ENCODE measurements at regions not wholly inside any gene's neighbourhood (a gene's known extent, or its start where the extent isn't known, plus 50 kb on each side); places are given as distances from the start of the nearest gene placed in this dataset.

GRCh38 chr13:20331419-20331818 lies 99.3 kb upstream of the GJB6 start:
- Histone ChIP-seq H3K4me2 (no peak overlapping the region), H3K9me2 (no peaks in the 10 kb centered on the region), H3K9ac (no peak overlapping the region), H3K27ac (ENCODE audit: low read depth in 2 of 2, low read length in 1 of 2) (no peak overlapping the region), H3K9me3 (no peaks in the 10 kb centered on the region), H3K79me2 (ENCODE audit: insufficient read depth) (no peaks in the 10 kb centered on the region), H2AFZ (ENCODE audit: low read depth) (no peak overlapping the region), H3F3A (replicated peaks; ENCODE audit: insufficient read depth) (no peaks in the 10 kb centered on the region), H3K36me3 (replicated peaks in 1 of 2; ENCODE audit: control insufficient read depth in 1 of 2, insufficient read depth in 2 of 2, low read length in 1 of 2) (no peaks in the 10 kb centered on the region), H3K4me3 (ENCODE audit: low read depth in 2 of 2, low read length in 1 of 2) (no peak overlapping the region), H3K27me3 (ENCODE audit: insufficient read depth) (peaks cover 26% of the 10 kb centered on the region; the same call in 1 of the 2 replicates), H4K20me1 (ENCODE audit: insufficient read depth) (no peaks in the 10 kb centered on the region), H3K4me1 (ENCODE audit: control insufficient read depth in 1 of 2, insufficient read depth in 2 of 2, low read depth in 1 of 2, low read length in 1 of 2) (no peaks in the 10 kb centered on the region; a peak in 1 of 4 replicates)
- ChIA-PET POLR2A (no interaction called here), CTCF (no interaction called here)
- no peak for DNase-seq
- 21% methylated on average over 2 of the region's 2 CpGs for WGBS (ENCODE audit: low lambda C conversion rate)
- no peak for TF ChIP-seq YY1 (IDR thresholded peaks at IDR 0.05; ENCODE audit: low read depth)
- TF ChIP-seq, protein P1, sequence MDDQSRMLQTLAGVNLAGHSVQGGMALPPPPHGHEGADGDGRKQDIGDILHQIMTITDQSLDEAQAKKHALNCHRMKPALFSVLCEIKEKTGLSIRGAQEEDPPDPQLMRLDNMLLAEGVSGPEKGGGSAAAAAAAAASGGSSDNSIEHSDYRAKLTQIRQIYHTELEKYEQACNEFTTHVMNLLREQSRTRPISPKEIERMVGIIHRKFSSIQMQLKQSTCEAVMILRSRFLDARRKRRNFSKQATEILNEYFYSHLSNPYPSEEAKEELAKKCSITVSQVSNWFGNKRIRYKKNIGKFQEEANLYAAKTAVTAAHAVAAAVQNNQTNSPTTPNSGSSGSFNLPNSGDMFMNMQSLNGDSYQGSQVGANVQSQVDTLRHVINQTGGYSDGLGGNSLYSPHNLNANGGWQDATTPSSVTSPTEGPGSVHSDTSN (IDR thresholded peaks at IDR 0.05), result no peak
- no peak for TF ChIP-seq SMC3 (IDR thresholded peaks at IDR 0.05; ENCODE audit: low read depth, low read length)
- TF ChIP-seq JUND (IDR thresholded peaks at IDR 0.05), result no peak
- no peak for TF ChIP-seq MXI1 (IDR thresholded peaks at IDR 0.05; ENCODE audit: low read depth, low read length)
- TF ChIP-seq TEAD4 (IDR thresholded peaks at IDR 0.05; ENCODE audit: borderline replicate concordance, insufficient read depth), result no peak
- TF ChIP-seq, protein P2, sequence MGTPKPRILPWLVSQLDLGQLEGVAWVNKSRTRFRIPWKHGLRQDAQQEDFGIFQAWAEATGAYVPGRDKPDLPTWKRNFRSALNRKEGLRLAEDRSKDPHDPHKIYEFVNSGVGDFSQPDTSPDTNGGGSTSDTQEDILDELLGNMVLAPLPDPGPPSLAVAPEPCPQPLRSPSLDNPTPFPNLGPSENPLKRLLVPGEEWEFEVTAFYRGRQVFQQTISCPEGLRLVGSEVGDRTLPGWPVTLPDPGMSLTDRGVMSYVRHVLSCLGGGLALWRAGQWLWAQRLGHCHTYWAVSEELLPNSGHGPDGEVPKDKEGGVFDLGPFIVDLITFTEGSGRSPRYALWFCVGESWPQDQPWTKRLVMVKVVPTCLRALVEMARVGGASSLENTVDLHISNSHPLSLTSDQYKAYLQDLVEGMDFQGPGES (IDR thresholded peaks at IDR 0.05; ENCODE audit: low read depth, low read length), result no peak
- no peak for TF ChIP-seq NFIC (IDR thresholded peaks at IDR 0.05; ENCODE audit: borderline replicate concordance)
- no peak for TF ChIP-seq GATA2 (CRISPR knock-in tag; IDR thresholded peaks at IDR 0.05)

DNA sequence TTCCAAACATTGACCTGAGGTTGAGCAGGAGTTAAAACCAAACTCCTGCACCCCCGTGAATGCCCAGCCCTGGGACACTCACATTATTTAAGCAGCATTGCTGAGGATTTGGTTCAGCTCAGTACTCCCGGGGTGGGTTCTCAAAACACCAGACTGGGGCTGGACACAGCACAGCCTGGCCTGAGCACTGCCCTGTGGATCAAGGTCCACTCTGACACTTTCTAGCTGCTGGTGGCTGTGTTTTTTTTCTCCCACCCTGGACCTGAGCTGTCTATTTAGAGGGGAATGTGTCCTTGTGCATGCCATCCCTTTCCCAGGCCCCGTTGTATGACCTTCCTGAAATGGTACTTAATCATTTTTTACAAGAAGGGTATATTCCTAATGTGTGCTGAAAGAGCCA lies 94.7 kb upstream of the GJB6 start:
- TF ChIP-seq TEAD4 (IDR thresholded peaks at IDR 0.05; ENCODE audit: borderline replicate concordance, insufficient read depth) (no peak), CTCF (IDR thresholded peaks at IDR 0.05) (no peak)
- Histone ChIP-seq H3K4me2 (no peak overlapping the region), H3K36me3 (replicated peaks in 1 of 2; ENCODE audit: control insufficient read depth in 1 of 2, insufficient read depth in 2 of 2, low read length in 1 of 2) (no peaks in the 10 kb centered on the region), H3K27me3 (ENCODE audit: insufficient read depth) (peaks cover 15% of the 10 kb centered on the region; the same call in 1 of the 2 replicates), H3K4me3 (ENCODE audit: low read depth in 2 of 2, low read length in 1 of 2) (no peak overlapping the region), H3K9me3 (no peaks in the 10 kb centered on the region), H4K20me1 (ENCODE audit: insufficient read depth) (no peaks in the 10 kb centered on the region), H3K4me1 (ENCODE audit: control insufficient read depth in 1 of 2, insufficient read depth in 2 of 2, low read depth in 1 of 2, low read length in 1 of 2) (no peaks in the 10 kb centered on the region), H3K27ac (ENCODE audit: low read depth in 2 of 2, low read length in 1 of 2) (no peak overlapping the region), H2AFZ (ENCODE audit: low read depth) (no peak overlapping the region), H3K79me2 (ENCODE audit: insufficient read depth) (no peaks in the 10 kb centered on the region), H3K9me2 (no peaks in the 10 kb centered on the region), H3K9ac (no peak overlapping the region), H3F3A (replicated peaks; ENCODE audit: insufficient read depth) (no peaks in the 10 kb centered on the region)
- DNase-seq, result no peak
- 20% methylated on average over 1 of the region's 3 CpGs for WGBS (ENCODE audit: low lambda C conversion rate)
- ChIA-PET CTCF (no interaction called here), POLR2A (no interaction called here)
